Trophoblast cell (in vitro differentiated cells and primary cell): ENCODE measurements at regions not wholly inside any gene's neighbourhood (a gene's known extent, or its start where the extent isn't known, plus 50 kb on each side); places are given as distances from the start of the nearest gene placed in this dataset.
A peak's percentile ranks its signal among the peaks of the same experiment; 100 is the strongest.

Experiments used
- DNase-seq, 2 donors: peaks; one replicate each; pipeline ENCODE4 v3.0.0-alpha.2; 2016
- H2AFZ ChIP-seq: 2 replicates; pipeline ENCODE4 v1.6.1; 2013; ENCODE audit warnings: low read length, moderate library complexity, mild to moderate bottlenecking; ENCODE audit not compliant: insufficient read depth, poor library complexity
- H2AK5ac ChIP-seq: 2 replicates; pipeline ENCODE4 v1.6.1; 2013; ENCODE audit warnings: mild to moderate bottlenecking, low read length
- H2BK120ac ChIP-seq: 2 replicates; pipeline ENCODE4 v1.6.1; 2013; ENCODE audit warnings: low read length, mild to moderate bottlenecking, moderate library complexity; ENCODE audit not compliant: insufficient read depth, poor library complexity
- H2BK12ac ChIP-seq: 2 replicates; pipeline ENCODE4 v1.6.1; 2013; ENCODE audit warnings: mild to moderate bottlenecking, low read length, moderate library complexity
- H2BK5ac ChIP-seq: 2 replicates; pipeline ENCODE4 v1.6.1; 2013; ENCODE audit warnings: low read length, low read depth, moderate library complexity, mild to moderate bottlenecking; ENCODE audit not compliant: poor library complexity
- H3K14ac ChIP-seq: 2 replicates; pipeline ENCODE4 v1.6.1; 2013; ENCODE audit warnings: mild to moderate bottlenecking, low read length
- H3K18ac ChIP-seq: 2 replicates; pipeline ENCODE4 v1.6.1; 2013; ENCODE audit warnings: mild to moderate bottlenecking, low read length
- H3K23ac ChIP-seq: 2 replicates; pipeline ENCODE4 v1.6.1; 2013; ENCODE audit warnings: low read length
- H3K27ac ChIP-seq: 2 replicates; pipeline ENCODE4 v1.5.1; 2013; ENCODE audit warnings: low read depth, mild to moderate bottlenecking, inconsistent platforms, low read length, moderate library complexity
- H3K27me3 ChIP-seq: 2 replicates; pipeline ENCODE4 v1.6.1; 2013; ENCODE audit warnings: inconsistent platforms, mild to moderate bottlenecking, low read length, moderate library complexity; ENCODE audit not compliant: insufficient read depth
- H3K36me3 ChIP-seq, 2 experiments: 1 replicate in 1 of 2; 2 replicates in 1 of 2; pipeline ENCODE4 v1.6.1; 2013; ENCODE audit warnings: low read length in 2 of 2, mild to moderate bottlenecking in 2 of 2, moderate library complexity in 1 of 2; ENCODE audit not compliant: insufficient read depth in 2 of 2, control insufficient read depth in 1 of 2
- H3K4ac ChIP-seq: 2 replicates; pipeline ENCODE4 v1.6.1; 2013; ENCODE audit warnings: low read depth, mild to moderate bottlenecking, low read length, moderate library complexity
- H3K4me1 ChIP-seq, 2 experiments: 1 replicate in 1 of 2; 2 replicates in 1 of 2; pipeline ENCODE4 v1.6.1; 2013; ENCODE audit warnings: low read length in 2 of 2, mild to moderate bottlenecking in 2 of 2, moderate library complexity in 1 of 2; ENCODE audit not compliant: insufficient read depth in 2 of 2, control insufficient read depth in 1 of 2
- H3K4me2 ChIP-seq: 2 replicates; pipeline ENCODE4 v1.6.1; 2013; ENCODE audit warnings: inconsistent platforms, mild to moderate bottlenecking, low read length, moderate library complexity
- H3K4me3 ChIP-seq: 2 replicates; pipeline ENCODE4 v1.5.1; 2013; ENCODE audit warnings: mild to moderate bottlenecking, low read depth, low read length, inconsistent platforms
- H3K79me1 ChIP-seq: one replicate; pipeline ENCODE4 v1.6.1; 2013; ENCODE audit warnings: low read length
- H3K79me2 ChIP-seq: 2 replicates; pipeline ENCODE4 v1.6.1; 2013; ENCODE audit warnings: low read length, mild to moderate bottlenecking; ENCODE audit not compliant: control insufficient read depth, insufficient read depth, poor library complexity
- H3K9ac ChIP-seq: 2 replicates; pipeline ENCODE4 v1.6.1; 2013; ENCODE audit warnings: mild to moderate bottlenecking, low read length
- H3K9me3 ChIP-seq: 2 replicates; pipeline ENCODE4 v1.6.1; 2013; ENCODE audit warnings: low read depth, mild to moderate bottlenecking, control low read depth, inconsistent platforms, low read length; ENCODE audit not compliant: insufficient read depth
- H4K12ac ChIP-seq: 2 replicates; pipeline ENCODE4 v1.6.1; 2013; ENCODE audit warnings: low read depth, mild to moderate bottlenecking, low read length, moderate library complexity
- H4K8ac ChIP-seq: 2 replicates; pipeline ENCODE4 v1.6.1; 2013; ENCODE audit warnings: low read depth, mild to moderate bottlenecking, low read length, moderate library complexity
- H4K91ac ChIP-seq: one replicate; pipeline ENCODE4 v1.6.1; 2013; ENCODE audit warnings: low read depth, mild to moderate bottlenecking, low read length, moderate library complexity
- WGBS: extraction: QIAGEN DNeasy Blood & Tissue Kit; methylation state at CpG from one replicate; pipeline ENCODE4 v1.1.7; 2013; ENCODE audit warnings: missing lambda C conversion rate; ENCODE audit not compliant: insufficient read length, insufficient coverage; ENCODE audit errors: extremely low coverage; 5-methylcytosine and 5-hydroxymethylcytosine counted together

DNA sequence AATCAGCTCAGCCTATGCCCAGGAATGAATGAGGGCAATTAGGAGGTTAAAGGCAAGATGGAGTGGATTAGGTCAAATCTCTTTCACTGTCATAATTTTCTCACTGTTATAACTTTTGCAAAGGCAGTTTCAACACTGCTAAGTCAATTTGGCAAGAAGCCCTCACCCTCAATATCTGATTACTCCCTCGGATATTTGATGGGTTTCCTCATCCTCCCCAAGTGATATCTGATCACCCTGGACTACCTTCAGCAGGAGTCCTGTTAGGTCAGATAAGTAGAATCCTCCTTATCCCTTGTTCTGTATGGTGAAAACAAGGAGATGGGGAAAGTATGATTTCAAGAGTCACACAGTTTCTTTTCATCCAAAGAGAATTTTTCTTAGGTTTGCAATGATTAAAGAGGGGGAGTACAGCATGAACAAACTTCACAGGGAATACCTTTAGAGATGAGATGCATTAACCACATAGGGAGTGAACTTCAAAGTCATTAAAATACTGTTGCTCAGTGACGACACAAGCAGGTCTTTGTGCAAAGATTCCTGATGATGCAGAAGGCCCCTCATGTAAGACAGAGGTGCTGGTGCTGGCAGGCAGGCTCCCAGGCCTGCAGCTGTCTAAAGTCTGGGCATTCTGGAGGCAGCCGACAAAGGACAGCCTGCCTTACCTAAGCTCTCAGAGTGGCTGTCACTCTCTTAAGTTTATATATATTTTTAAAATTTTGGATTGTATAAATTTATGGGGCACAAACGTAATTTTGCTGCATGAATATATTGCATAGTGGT lies 75.4 kb upstream of the POM121L12 start:
- WGBS, result no CpG with 5 or more reads among the region's 4 CpGs
- H3K27ac ChIP-seq, result peak overlapping the region; percentile 92
- H2BK12ac ChIP-seq, result peak overlapping the region; percentile 91

GRCh38 chr7:52959336-52959735 lies 76.1 kb upstream of the POM121L12 start:
- peaks cover 6% of the 10 kb centered on the region for H3K79me2 ChIP-seq
- H3K4me2 ChIP-seq, result peak overlapping the region; percentile 33
- H3K9me3 ChIP-seq, result no peaks in the 10 kb centered on the region
- H3K14ac ChIP-seq, result peak overlapping the region; percentile 62
- H2BK120ac ChIP-seq, result peak overlapping the region; percentile 75
- no peak overlapping the region for H3K23ac ChIP-seq
- no peak overlapping the region for H2BK12ac ChIP-seq
- no peaks in the 10 kb centered on the region for H3K36me3 ChIP-seq
- no peaks in the 10 kb centered on the region for H3K27me3 ChIP-seq
- peak overlapping the region; percentile 97 for H2BK5ac ChIP-seq
- no peak overlapping the region for H2AFZ ChIP-seq
- H3K18ac ChIP-seq, result no peak overlapping the region
- H3K4me3 ChIP-seq, result no peak overlapping the region
- no CpG with 5 or more reads among the region's 1 CpG for WGBS
- peak overlapping the region; percentile 98 for H3K27ac ChIP-seq
- peak; percentile 73 to 90 for DNase-seq
- H2AK5ac ChIP-seq, result no peak overlapping the region
- peaks cover 51% of the 10 kb centered on the region for H3K79me1 ChIP-seq
- peak overlapping the region; percentile 54 for H4K8ac ChIP-seq
- peaks cover 18 to 31% of the 10 kb centered on the region in 2 experiments for H3K4me1 ChIP-seq
- no peak overlapping the region for H4K91ac ChIP-seq
- H3K9ac ChIP-seq, result no peak overlapping the region
- H3K4ac ChIP-seq, result no peak overlapping the region
- H4K12ac ChIP-seq, result no peak overlapping the region

More for the DNA sequence above, 75.4 kb upstream of the POM121L12 start:
- Histone ChIP-seq H3K4me2 (no peak overlapping the region), H3K14ac (peak overlapping the region; percentile 79), H2BK5ac (peak overlapping the region; percentile 97), H3K9ac (no peak overlapping the region), H3K79me1 (peaks cover 50% of the 10 kb centered on the region), H2AFZ (no peak overlapping the region), H4K91ac (peak overlapping the region; percentile 88), H3K4me1 (peaks cover 18 to 30% of the 10 kb centered on the region in 2 experiments), H3K18ac (no peak overlapping the region), H2AK5ac (peak overlapping the region; percentile 71), H4K12ac (no peak overlapping the region), H3K36me3 (no peaks in the 10 kb centered on the region), H3K27me3 (no peaks in the 10 kb centered on the region), H2BK120ac (peak overlapping the region; percentile 94), H3K4ac (peak overlapping the region; percentile 63), H3K9me3 (no peaks in the 10 kb centered on the region), H3K4me3 (no peak overlapping the region), H4K8ac (peak overlapping the region; percentile 74), H3K23ac (no peak overlapping the region), H3K79me2 (peaks cover 6% of the 10 kb centered on the region)
- peak; percentile 75 to 92 for DNase-seq

- no CpG with 5 or more reads among the region's 4 CpGs for WGBS
- H3K18ac ChIP-seq, result no peak overlapping the region
Observed at GRCh38 chr7:52958621-52959140, 76.8 kb upstream of the POM121L12 start.

DNA sequence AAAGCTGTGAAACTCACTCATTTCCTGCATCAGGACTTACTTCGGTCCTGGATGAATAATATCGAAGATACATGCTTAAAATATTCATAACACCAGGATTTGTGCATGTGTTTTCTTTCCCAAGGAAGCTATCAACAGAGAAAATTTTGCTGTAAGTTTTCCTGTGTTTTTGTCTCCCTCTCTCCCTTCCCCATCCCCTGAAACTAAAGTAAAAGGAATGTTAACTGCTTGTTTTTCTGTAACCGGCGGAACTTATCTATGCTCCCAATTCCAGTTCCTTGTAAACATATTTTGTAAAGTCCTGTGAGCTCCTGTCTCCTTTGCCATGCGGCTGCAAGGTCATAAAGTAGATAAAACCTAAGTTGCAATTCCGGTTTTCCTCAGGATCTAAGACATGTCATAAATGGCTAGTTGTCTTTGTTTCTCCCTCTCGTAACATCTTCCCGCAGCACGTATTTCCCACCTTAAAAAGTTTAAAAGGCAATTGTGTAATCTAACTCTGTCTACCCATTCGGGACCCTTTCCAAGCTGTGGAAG lies 79.0 kb upstream of the POM121L12 start:
- peaks cover 43% of the 10 kb centered on the region for H3K79me1 ChIP-seq

More at GRCh38 chr7:52958621-52959140, 76.8 kb upstream of the POM121L12 start:
- Histone ChIP-seq H4K91ac (peak overlapping the region; percentile 99), H2BK12ac (peak overlapping the region; percentile 100), H3K79me1 (peaks cover 51% of the 10 kb centered on the region), H4K8ac (peak overlapping the region; percentile 92), H3K4ac (peak overlapping the region; percentile 95), H2AK5ac (peak overlapping the region; percentile 97), H3K36me3 (no peaks in the 10 kb centered on the region), H3K4me1 (peaks cover 18 to 31% of the 10 kb centered on the region in 2 experiments), H3K23ac (no peak overlapping the region), H2BK120ac (peak overlapping the region; percentile 100), H3K4me3 (no peak overlapping the region), H3K27ac (peak overlapping the region; percentile 98), H3K4me2 (no peak overlapping the region), H3K9me3 (no peaks in the 10 kb centered on the region), H3K27me3 (no peaks in the 10 kb centered on the region), H3K14ac (peak overlapping the region; percentile 99), H4K12ac (no peak overlapping the region), H2AFZ (no peak overlapping the region), H2BK5ac (peak overlapping the region; percentile 98), H3K79me2 (peaks cover 6% of the 10 kb centered on the region), H3K9ac (no peak overlapping the region)
- no peak for DNase-seq

More for the DNA sequence above, 79.0 kb upstream of the POM121L12 start:
- Histone ChIP-seq H3K4me3 (no peak overlapping the region), H2AK5ac (no peak overlapping the region), H3K18ac (peak overlapping the region; percentile 68), H3K4ac (peak overlapping the region; percentile 21), H2AFZ (peak overlapping the region; percentile 25), H4K91ac (peak overlapping the region; percentile 99), H4K8ac (peak overlapping the region; percentile 61), H3K4me1 (peaks cover 14 to 23% of the 10 kb centered on the region in 2 experiments), H2BK5ac (peak overlapping the region; percentile 99), H3K9ac (no peak overlapping the region), H3K4me2 (peak overlapping the region; percentile 47), H3K14ac (peak overlapping the region; percentile 82), H3K79me2 (peaks cover 6% of the 10 kb centered on the region), H3K27ac (peak overlapping the region; percentile 99), H2BK12ac (peak overlapping the region; percentile 77), H3K36me3 (no peaks in the 10 kb centered on the region), H3K9me3 (no peaks in the 10 kb centered on the region), H3K23ac (no peak overlapping the region), H2BK120ac (peak overlapping the region; percentile 98), H3K27me3 (no peaks in the 10 kb centered on the region), H4K12ac (no peak overlapping the region)
- no CpG with 5 or more reads among the region's 10 CpGs for WGBS
- peak; percentile 54 to 90 for DNase-seq
